Esophagus squamous epithelium (tissue), 5 donors: ENCODE measurements at regions not wholly inside any gene's neighbourhood (a gene's known extent, or its start where the extent isn't known, plus 50 kb on each side); places are given as distances from the start of the nearest gene placed in this dataset.
A peak's percentile ranks its signal among the peaks of the same experiment; 100 is the strongest.

Experiments used
- DNase-seq: peaks from one replicate; lab custom pipeline; 2025; lab: John Stamatoyannopoulos, UW
- H3K27ac ChIP-seq, 4 donors: fragments of 200-600 bp; sonication (generic); one replicate each; pipeline ENCODE4 v1.5.1; 2016 to 2019; ENCODE audit warnings: mild to moderate bottlenecking in 1 of 4
- H3K27me3 ChIP-seq, 4 donors: fragments of 200-600 bp; sonication (generic); 1 replicate in 3 of 4; 2 replicates in 1 of 4; pipeline versions ENCODE4 v1.5.1 to v1.6.0; 2017 to 2021; ENCODE audit warnings: antibody characterized with exemption in 1 of 4
- H3K36me3 ChIP-seq, 3 donors: fragments of 200-600 bp; sonication (generic); one replicate each; pipeline ENCODE4 v1.5.1; 2016 to 2019
- H3K4me1 ChIP-seq, 3 donors: fragments of 200-600 bp; sonication (generic); one replicate each; pipeline ENCODE4 v1.5.1; 2017 to 2019
- H3K4me3 ChIP-seq, 4 donors: fragments of 200-600 bp; sonication (generic); 1 replicate in 3 of 4; 2 replicates in 1 of 4; pipeline ENCODE4 v1.5.1; 2016 to 2019; ENCODE audit warnings: mild to moderate bottlenecking in 2 of 4, moderate library complexity in 1 of 4
- H3K9me3 ChIP-seq, 3 donors: fragments of 200-600 bp; sonication (generic); one replicate each; pipeline ENCODE4 v1.5.1; 2016 to 2019
- POLR2A ChIP-seq, 4 donors: fragments of 450-650 bp; IDR thresholded peaks; one replicate each; pipeline ENCODE4 v1.6.1; 2017; ENCODE audit warnings: antibody characterized with exemption in 4 of 4, mild to moderate bottlenecking in 4 of 4, moderate library complexity in 3 of 4
- WGBS, 2 donors: methylation state at CpG; one replicate each; pipeline ENCODE4 v1.1.5; 2018; 5-methylcytosine and 5-hydroxymethylcytosine counted together
- intact Hi-C: fragments of 100-400 bp; cut with DNase I; formaldehyde crosslinking; loops from one replicate; pipeline ENCODE4 v1.15.0; 2022
- TF ChIP-seq, protein P1 (sequence below), 6 experiments: fragments of 450-650 bp in 4 of 6; fragments of 200-600 bp in 2 of 6; sonication (generic) in 2 of 6; IDR thresholded peaks; one replicate each; pipeline ENCODE4 v1.5.1; 2016 to 2019; ENCODE audit warnings: antibody characterized with exemption in 6 of 6, mild to moderate bottlenecking in 4 of 6, moderate library complexity in 4 of 6
- donor health status: DM: yes; HTN: yes; CAD: no.

GRCh38 chrX:5082705-5083104, 1146.0 kb downstream of the NLGN4X start:
- H3K27me3 ChIP-seq = no peaks in the 10 kb centered on the region
- intact Hi-C loops = no loop called here
- TF ChIP-seq POLR2A (IDR thresholded peaks at IDR 0.05) = no peak
- WGBS, 2 donors = 59 to 63% methylated on average over 3 of the region's 3 CpGs
- no peak overlapping the region for H3K4me3 ChIP-seq
- H3K9me3 ChIP-seq = no peaks in the 10 kb centered on the region
- no peaks in the 10 kb centered on the region for H3K4me1 ChIP-seq
- no peak overlapping the region for H3K27ac ChIP-seq
- no peaks in the 10 kb centered on the region for H3K36me3 ChIP-seq
- DNase-seq = no peak

- intact Hi-C loops = no loop called here
- H3K4me1 ChIP-seq = no peaks in the 10 kb centered on the region
- DNase-seq = no peak
- no peaks in the 10 kb centered on the region for H3K9me3 ChIP-seq
- H3K4me3 ChIP-seq = no peak overlapping the region
- no peaks in the 10 kb centered on the region for H3K27me3 ChIP-seq
- TF ChIP-seq, protein P1, sequence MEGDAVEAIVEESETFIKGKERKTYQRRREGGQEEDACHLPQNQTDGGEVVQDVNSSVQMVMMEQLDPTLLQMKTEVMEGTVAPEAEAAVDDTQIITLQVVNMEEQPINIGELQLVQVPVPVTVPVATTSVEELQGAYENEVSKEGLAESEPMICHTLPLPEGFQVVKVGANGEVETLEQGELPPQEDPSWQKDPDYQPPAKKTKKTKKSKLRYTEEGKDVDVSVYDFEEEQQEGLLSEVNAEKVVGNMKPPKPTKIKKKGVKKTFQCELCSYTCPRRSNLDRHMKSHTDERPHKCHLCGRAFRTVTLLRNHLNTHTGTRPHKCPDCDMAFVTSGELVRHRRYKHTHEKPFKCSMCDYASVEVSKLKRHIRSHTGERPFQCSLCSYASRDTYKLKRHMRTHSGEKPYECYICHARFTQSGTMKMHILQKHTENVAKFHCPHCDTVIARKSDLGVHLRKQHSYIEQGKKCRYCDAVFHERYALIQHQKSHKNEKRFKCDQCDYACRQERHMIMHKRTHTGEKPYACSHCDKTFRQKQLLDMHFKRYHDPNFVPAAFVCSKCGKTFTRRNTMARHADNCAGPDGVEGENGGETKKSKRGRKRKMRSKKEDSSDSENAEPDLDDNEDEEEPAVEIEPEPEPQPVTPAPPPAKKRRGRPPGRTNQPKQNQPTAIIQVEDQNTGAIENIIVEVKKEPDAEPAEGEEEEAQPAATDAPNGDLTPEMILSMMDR (IDR thresholded peaks at IDR 0.05) = no peak
- no peak for TF ChIP-seq POLR2A (IDR thresholded peaks at IDR 0.05)
- no peaks in the 10 kb centered on the region for H3K36me3 ChIP-seq
- H3K27ac ChIP-seq = no peak overlapping the region
- 73 to 80% methylated on average over 1 to 2 of the region's 4 CpGs for WGBS, 2 donors
Observed at GRCh38 chrX:5080791-5081190, 1147.9 kb downstream of the NLGN4X start.

GRCh38 chrX:5068550-5068949, 1160.1 kb downstream of the NLGN4X start:
- Histone ChIP-seq H3K9me3 (no peaks in the 10 kb centered on the region), H3K4me1 (no peaks in the 10 kb centered on the region), H3K36me3 (no peaks in the 10 kb centered on the region), H3K27ac (no peak overlapping the region), H3K27me3 (no peaks in the 10 kb centered on the region), H3K4me3 (no peak overlapping the region)
- TF ChIP-seq, protein P1 (IDR thresholded peaks at IDR 0.05) = no peak
- TF ChIP-seq POLR2A (IDR thresholded peaks at IDR 0.05) = no peak
- 58 to 62% methylated on average over 5 of the region's 5 CpGs for WGBS, 2 donors
- DNase-seq = no peak
- intact Hi-C loops = no loop called here

GRCh38 chrX:5057786-5058185, 1170.9 kb downstream of the NLGN4X start:
- Histone ChIP-seq H3K4me3 (no peak overlapping the region), H3K27me3 (no peaks in the 10 kb centered on the region), H3K27ac (peak overlapping the region in 1 of 4 donors; percentile 17), H3K9me3 (no peaks in the 10 kb centered on the region), H3K36me3 (no peaks in the 10 kb centered on the region), H3K4me1 (no peaks in the 10 kb centered on the region)
- WGBS, 2 donors = 58 to 87% methylated on average over 2 of the region's 2 CpGs
- TF ChIP-seq, protein P1 (IDR thresholded peaks at IDR 0.05) = no peak
- no peak for TF ChIP-seq POLR2A (IDR thresholded peaks at IDR 0.05)
- intact Hi-C loops = no loop called here
- no peak for DNase-seq

- DNase-seq = no peak
- H3K4me1 ChIP-seq = no peaks in the 10 kb centered on the region
- H3K27ac ChIP-seq = no peak overlapping the region
- H3K27me3 ChIP-seq = no peaks in the 10 kb centered on the region
- intact Hi-C loops = no loop called here
- TF ChIP-seq POLR2A (IDR thresholded peaks at IDR 0.05) = no peak
- TF ChIP-seq, protein P1 (IDR thresholded peaks at IDR 0.05) = no peak
- no peaks in the 10 kb centered on the region for H3K9me3 ChIP-seq
- no peak overlapping the region for H3K4me3 ChIP-seq
- H3K36me3 ChIP-seq = no peaks in the 10 kb centered on the region
Observed at GRCh38 chrX:5054852-5055251, 1173.8 kb downstream of the NLGN4X start.
